WTC11 (cell line): ENCODE measurements at regions not wholly inside any gene's neighbourhood (a gene's known extent, or its start where the extent isn't known, plus 50 kb on each side); places are given as distances from the start of the nearest gene placed in this dataset.
A peak's percentile ranks its signal among the peaks of the same experiment; 100 is the strongest.

ENCODE experiments used
- ATAC-seq: fragments of 200-7000 bp; cut with Tn5 transposase; 2 replicates; pipeline ENCODE4 v1.10.0; 2021; ENCODE audit warnings: mild to moderate bottlenecking, moderate library complexity
- CTCF ChIA-PET: fragments of 300-600 bp; sonication (Branson Sonifier 250); formaldehyde crosslinking; loops from one replicate; lab custom pipeline; 2021; ENCODE audit warnings: antibody characterized with exemption; lab: Charles Lee
- POLR2A ChIA-PET: fragments of 350-600 bp; sonication (Branson Sonifier 250); formaldehyde crosslinking; loops from one replicate; lab custom pipeline; 2021; ENCODE audit warnings: antibody characterized with exemption; lab: Charles Lee
- DNase-seq: peaks from one replicate; pipeline ENCODE4 v3.0.0; 2021; ENCODE audit warnings: low spot score
- H3K27ac Mint-ChIP-seq: 2 replicates; pipeline ENCODE4 v1.8.0; 2021; ENCODE audit warnings: mixed read lengths
- H3K27me3 Mint-ChIP-seq: 2 replicates; pipeline ENCODE4 v1.8.0; 2021; ENCODE audit warnings: low read depth, mild to moderate bottlenecking, moderate library complexity, mixed read lengths
- H3K36me3 Mint-ChIP-seq: 2 replicates; pipeline ENCODE4 v1.8.0; 2021; ENCODE audit warnings: mixed read lengths
- H3K4me1 Mint-ChIP-seq: 2 replicates; pipeline ENCODE4 v1.8.0; 2022; ENCODE audit warnings: mixed read lengths
- H3K4me3 Mint-ChIP-seq: 2 replicates; pipeline ENCODE4 v1.8.0; 2021; ENCODE audit warnings: mild to moderate bottlenecking, moderate library complexity, mixed read lengths
- H3K9me3 Mint-ChIP-seq: 2 replicates; pipeline ENCODE4 v1.8.0; 2021; ENCODE audit warnings: mixed read lengths
- ATF1 ChIP-seq: sonication (generic); formaldehyde crosslinking; IDR thresholded peaks from 2 replicates; pipeline ENCODE4 v1.8.1; 2023; ENCODE audit warnings: mild to moderate bottlenecking, moderate library complexity, missing genetic modification reagents
- ELF4 ChIP-seq: sonication (generic); formaldehyde crosslinking; IDR thresholded peaks from 2 replicates; pipeline ENCODE4 v1.8.1; 2022; ENCODE audit warnings: low read depth, mild to moderate bottlenecking, moderate library complexity, missing genetic modification reagents
- ESRRA ChIP-seq: sonication (generic); formaldehyde crosslinking; IDR thresholded peaks from 2 replicates; pipeline ENCODE4 v1.8.1; 2022; ENCODE audit warnings: mild to moderate bottlenecking, missing genetic modification reagents, borderline replicate concordance
- PRRX2 ChIP-seq: fragments of 250-450 bp; sonication (Bioruptor Pico); IDR thresholded peaks from 2 replicates; pipeline ENCODE4 v1.8.0; 2021; ENCODE audit warnings: mild to moderate bottlenecking
- SMAD3 ChIP-seq: sonication (generic); formaldehyde crosslinking; IDR thresholded peaks from 2 replicates; pipeline ENCODE4 v1.8.0; 2022; ENCODE audit warnings: missing genetic modification reagents, mild to moderate bottlenecking, borderline replicate concordance
- SOX15 ChIP-seq: fragments of 250-450 bp; sonication (Bioruptor Pico); IDR thresholded peaks from 2 replicates; pipeline ENCODE4 v1.9.0; 2021; ENCODE audit warnings: mild to moderate bottlenecking
- ZBTB21 ChIP-seq: sonication (generic); formaldehyde crosslinking; IDR thresholded peaks from 2 replicates; pipeline ENCODE4 v1.8.1; 2023; ENCODE audit warnings: mild to moderate bottlenecking, missing genetic modification reagents, borderline replicate concordance
- ZNF121 ChIP-seq: sonication (generic); formaldehyde crosslinking; IDR thresholded peaks from 2 replicates; pipeline ENCODE4 v1.8.0; 2023; ENCODE audit warnings: missing genetic modification reagents
- ZNF396 ChIP-seq: fragments of 250-450 bp; sonication (Bioruptor Pico); IDR thresholded peaks from 2 replicates; pipeline ENCODE4 v1.8.0; 2021; ENCODE audit warnings: mild to moderate bottlenecking, moderate library complexity, borderline replicate concordance
- TF ChIP-seq, protein P1 (sequence below): sonication (generic); formaldehyde crosslinking; IDR thresholded peaks from 2 replicates; pipeline ENCODE4 v1.8.0; 2022; ENCODE audit warnings: mild to moderate bottlenecking, missing genetic modification reagents
- TF ChIP-seq, protein P2 (sequence below): sonication (generic); formaldehyde crosslinking; IDR thresholded peaks from 2 replicates; pipeline ENCODE4 v1.8.1; 2022; ENCODE audit warnings: mild to moderate bottlenecking, missing genetic modification reagents, moderate library complexity, borderline replicate concordance
- TF ChIP-seq, protein P3 (sequence below): sonication (generic); formaldehyde crosslinking; IDR thresholded peaks from 2 replicates; pipeline ENCODE4 v1.8.0; 2022; ENCODE audit warnings: mild to moderate bottlenecking, missing genetic modification reagents
- TF ChIP-seq, protein P4 (sequence below): sonication (generic); formaldehyde crosslinking; IDR thresholded peaks from 2 replicates; pipeline ENCODE4 v1.8.1; 2022; ENCODE audit warnings: low read depth, mild to moderate bottlenecking, moderate library complexity, missing genetic modification reagents, borderline replicate concordance
- TF ChIP-seq, protein P5 (sequence below): sonication (generic); formaldehyde crosslinking; IDR thresholded peaks from 2 replicates; pipeline ENCODE4 v1.8.1; 2023; ENCODE audit warnings: mild to moderate bottlenecking, missing genetic modification reagents, borderline replicate concordance

DNA sequence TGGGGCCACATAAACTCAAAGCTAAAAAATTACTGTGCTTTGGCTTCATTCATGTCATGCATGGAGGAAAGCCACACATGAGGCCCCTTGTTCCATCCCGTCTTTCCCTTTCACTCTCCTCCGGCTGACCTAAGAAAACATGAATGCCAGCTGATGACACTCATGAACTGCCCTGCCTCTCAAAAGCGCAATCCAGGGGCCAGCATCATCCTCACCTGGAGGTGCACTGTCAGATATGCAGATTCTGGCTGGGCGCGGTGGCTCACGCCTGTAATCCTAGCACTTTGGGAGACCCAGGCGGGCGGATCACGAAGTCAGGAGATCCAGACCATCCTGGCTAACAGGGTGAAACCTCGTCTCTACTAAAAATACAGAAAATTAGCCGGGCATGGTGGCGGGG is 116.1 kb upstream of the FOXN3 start (continued):
- TF ChIP-seq, protein P1, sequence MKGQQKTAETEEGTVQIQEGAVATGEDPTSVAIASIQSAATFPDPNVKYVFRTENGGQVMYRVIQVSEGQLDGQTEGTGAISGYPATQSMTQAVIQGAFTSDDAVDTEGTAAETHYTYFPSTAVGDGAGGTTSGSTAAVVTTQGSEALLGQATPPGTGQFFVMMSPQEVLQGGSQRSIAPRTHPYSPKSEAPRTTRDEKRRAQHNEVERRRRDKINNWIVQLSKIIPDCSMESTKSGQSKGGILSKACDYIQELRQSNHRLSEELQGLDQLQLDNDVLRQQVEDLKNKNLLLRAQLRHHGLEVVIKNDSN (CRISPR knock-in tag): no peak
- TF ChIP-seq ATF1 (no peak), ESRRA (CRISPR knock-in tag) (no peak), SMAD3 (CRISPR knock-in tag) (no peak)
- TF ChIP-seq, protein P2, sequence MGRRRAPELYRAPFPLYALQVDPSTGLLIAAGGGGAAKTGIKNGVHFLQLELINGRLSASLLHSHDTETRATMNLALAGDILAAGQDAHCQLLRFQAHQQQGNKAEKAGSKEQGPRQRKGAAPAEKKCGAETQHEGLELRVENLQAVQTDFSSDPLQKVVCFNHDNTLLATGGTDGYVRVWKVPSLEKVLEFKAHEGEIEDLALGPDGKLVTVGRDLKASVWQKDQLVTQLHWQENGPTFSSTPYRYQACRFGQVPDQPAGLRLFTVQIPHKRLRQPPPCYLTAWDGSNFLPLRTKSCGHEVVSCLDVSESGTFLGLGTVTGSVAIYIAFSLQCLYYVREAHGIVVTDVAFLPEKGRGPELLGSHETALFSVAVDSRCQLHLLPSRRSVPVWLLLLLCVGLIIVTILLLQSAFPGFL: no peak

DNA sequence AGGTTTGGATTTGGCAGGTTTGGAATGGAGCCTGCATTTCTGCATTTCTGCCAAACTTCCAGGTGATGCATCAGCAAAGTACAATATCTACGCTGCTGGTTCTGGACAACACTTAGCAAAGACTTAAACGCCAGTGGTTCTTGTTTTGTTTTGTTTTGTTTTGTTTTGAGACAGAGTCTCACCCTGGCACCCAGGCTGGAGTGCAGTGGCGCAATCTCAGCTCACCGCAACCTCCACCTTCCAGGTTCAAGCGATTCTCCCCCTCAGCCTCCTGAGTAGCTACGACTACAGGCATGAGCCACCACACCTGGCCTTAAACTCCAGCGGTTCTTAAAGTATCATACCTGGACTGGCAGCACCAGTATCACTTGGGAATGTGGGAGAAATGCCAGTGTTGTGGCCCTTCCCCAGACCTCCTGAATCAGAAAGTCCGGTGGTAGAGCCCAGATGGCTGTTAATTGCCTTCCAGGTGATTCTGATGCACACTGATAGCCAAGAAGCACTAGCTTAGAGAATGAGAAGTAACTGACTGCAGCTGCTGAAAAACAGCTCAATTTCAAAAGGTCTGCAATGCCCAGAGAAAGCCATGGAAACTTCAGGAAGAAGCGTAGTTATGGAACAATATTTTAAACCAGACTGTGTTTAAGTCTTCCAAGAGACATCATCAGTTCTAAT is 114.8 kb upstream of the FOXN3 start:
- no peak for ATAC-seq
- POLR2A ChIA-PET: no interaction called here
- peaks cover 39% of the 10 kb centered on the region for H3K36me3 Mint-ChIP-seq

DNA sequence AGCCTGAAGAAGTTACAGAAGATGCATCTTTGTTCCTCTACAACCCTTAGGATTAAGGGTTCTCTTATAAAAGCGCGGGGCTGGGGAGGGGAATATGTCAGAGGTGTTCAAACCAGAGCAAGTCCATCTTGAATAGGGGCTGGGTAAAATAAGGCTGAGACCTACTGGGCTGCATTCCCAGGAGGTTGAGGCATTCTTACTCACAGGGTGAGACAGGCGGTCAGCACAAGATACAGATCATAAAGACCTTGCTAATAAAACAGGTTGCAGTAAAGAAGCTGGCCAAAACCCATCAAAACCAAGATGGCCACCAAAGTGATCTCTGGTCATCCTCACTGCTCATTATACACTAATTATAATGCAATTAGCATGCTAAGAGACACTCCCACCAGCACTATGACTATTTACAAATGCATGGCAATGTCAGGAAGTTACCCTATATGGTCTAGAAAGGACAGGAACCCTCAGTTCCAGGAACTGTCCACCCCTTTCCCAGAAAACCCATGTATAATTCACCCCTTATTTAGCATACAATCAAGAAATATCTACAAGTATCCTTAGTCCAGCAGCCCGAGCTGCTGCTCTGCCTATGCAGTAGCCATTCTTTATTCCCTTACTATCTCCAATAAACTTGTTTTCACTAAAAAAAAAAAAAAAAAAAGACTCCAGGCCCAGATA is 108.1 kb upstream of the FOXN3 start:
- H3K4me1 Mint-ChIP-seq: peaks cover 21% of the 10 kb centered on the region
- DNase-seq: no peak
- H3K27me3 Mint-ChIP-seq: no peaks in the 10 kb centered on the region
- peak overlapping the region; percentile 74; the same call in 1 of the 2 replicates for H3K27ac Mint-ChIP-seq
- no peak overlapping the region for H3K4me3 Mint-ChIP-seq
- H3K9me3 Mint-ChIP-seq: peaks cover 31% of the 10 kb centered on the region
- no peak for ATAC-seq
- peaks cover 48% of the 10 kb centered on the region for H3K36me3 Mint-ChIP-seq
- ChIA-PET CTCF (no interaction called here), POLR2A (no interaction called here)
- TF ChIP-seq SOX15 (CRISPR knock-in tag): no peak
- TF ChIP-seq ZBTB21 (CRISPR knock-in tag): no peak
- TF ChIP-seq ZNF121 (CRISPR knock-in tag): no peak
- TF ChIP-seq, protein P3, sequence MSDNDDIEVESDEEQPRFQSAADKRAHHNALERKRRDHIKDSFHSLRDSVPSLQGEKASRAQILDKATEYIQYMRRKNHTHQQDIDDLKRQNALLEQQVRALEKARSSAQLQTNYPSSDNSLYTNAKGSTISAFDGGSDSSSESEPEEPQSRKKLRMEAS (CRISPR knock-in tag): no peak
- TF ChIP-seq ZNF396 (CRISPR knock-in tag): no peak
- TF ChIP-seq ESRRA (CRISPR knock-in tag): no peak
- TF ChIP-seq, protein P4, sequence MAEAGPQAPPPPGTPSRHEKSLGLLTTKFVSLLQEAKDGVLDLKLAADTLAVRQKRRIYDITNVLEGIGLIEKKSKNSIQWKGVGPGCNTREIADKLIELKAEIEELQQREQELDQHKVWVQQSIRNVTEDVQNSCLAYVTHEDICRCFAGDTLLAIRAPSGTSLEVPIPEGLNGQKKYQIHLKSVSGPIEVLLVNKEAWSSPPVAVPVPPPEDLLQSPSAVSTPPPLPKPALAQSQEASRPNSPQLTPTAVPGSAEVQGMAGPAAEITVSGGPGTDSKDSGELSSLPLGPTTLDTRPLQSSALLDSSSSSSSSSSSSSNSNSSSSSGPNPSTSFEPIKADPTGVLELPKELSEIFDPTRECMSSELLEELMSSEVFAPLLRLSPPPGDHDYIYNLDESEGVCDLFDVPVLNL: no peak
- TF ChIP-seq, protein P5, sequence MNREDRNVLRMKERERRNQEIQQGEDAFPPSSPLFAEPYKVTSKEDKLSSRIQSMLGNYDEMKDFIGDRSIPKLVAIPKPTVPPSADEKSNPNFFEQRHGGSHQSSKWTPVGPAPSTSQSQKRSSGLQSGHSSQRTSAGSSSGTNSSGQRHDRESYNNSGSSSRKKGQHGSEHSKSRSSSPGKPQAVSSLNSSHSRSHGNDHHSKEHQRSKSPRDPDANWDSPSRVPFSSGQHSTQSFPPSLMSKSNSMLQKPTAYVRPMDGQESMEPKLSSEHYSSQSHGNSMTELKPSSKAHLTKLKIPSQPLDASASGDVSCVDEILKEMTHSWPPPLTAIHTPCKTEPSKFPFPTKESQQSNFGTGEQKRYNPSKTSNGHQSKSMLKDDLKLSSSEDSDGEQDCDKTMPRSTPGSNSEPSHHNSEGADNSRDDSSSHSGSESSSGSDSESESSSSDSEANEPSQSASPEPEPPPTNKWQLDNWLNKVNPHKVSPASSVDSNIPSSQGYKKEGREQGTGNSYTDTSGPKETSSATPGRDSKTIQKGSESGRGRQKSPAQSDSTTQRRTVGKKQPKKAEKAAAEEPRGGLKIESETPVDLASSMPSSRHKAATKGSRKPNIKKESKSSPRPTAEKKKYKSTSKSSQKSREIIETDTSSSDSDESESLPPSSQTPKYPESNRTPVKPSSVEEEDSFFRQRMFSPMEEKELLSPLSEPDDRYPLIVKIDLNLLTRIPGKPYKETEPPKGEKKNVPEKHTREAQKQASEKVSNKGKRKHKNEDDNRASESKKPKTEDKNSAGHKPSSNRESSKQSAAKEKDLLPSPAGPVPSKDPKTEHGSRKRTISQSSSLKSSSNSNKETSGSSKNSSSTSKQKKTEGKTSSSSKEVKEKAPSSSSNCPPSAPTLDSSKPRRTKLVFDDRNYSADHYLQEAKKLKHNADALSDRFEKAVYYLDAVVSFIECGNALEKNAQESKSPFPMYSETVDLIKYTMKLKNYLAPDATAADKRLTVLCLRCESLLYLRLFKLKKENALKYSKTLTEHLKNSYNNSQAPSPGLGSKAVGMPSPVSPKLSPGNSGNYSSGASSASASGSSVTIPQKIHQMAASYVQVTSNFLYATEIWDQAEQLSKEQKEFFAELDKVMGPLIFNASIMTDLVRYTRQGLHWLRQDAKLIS (CRISPR knock-in tag): no peak
- no peak for TF ChIP-seq PRRX2 (CRISPR knock-in tag)

More for the DNA sequence above, 114.8 kb upstream of the FOXN3 start:
- no peak for DNase-seq
- no peak for TF ChIP-seq ELF4 (CRISPR knock-in tag)
- Mint-ChIP-seq H3K4me3 (no peak overlapping the region), H3K4me1 (peaks cover 33% of the 10 kb centered on the region), H3K27ac (peak overlapping the region; percentile 81), H3K27me3 (no peaks in the 10 kb centered on the region), H3K9me3 (peaks cover 15% of the 10 kb centered on the region)
- CTCF ChIA-PET: no interaction called here
